KMS-11 (cell line): ENCODE measurements at regions not wholly inside any gene's neighbourhood (a gene's known extent, or its start where the extent isn't known, plus 50 kb on each side); places are given as distances from the start of the nearest gene placed in this dataset.

Source experiments
- H2AFZ ChIP-seq: fragments of 200-600 bp; sonication (generic); 2 replicates; pipeline ENCODE4 v1.6.1; 2016; ENCODE audit warnings: antibody characterized with exemption, mixed run types, low read depth
- H3K27ac ChIP-seq: fragments of 200-600 bp; sonication (generic); 2 replicates; pipeline ENCODE4 v1.6.1; 2016; ENCODE audit warnings: mild to moderate bottlenecking, mixed run types
- H3K27me3 ChIP-seq: fragments of 200-600 bp; sonication (generic); 2 replicates; pipeline ENCODE4 v1.6.1; 2017; ENCODE audit warnings: mild to moderate bottlenecking, low read depth, mixed run types, moderate library complexity; ENCODE audit not compliant: insufficient read depth
- H3K36me3 ChIP-seq: fragments of 200-600 bp; sonication (generic); 2 replicates; pipeline ENCODE4 v1.6.1; 2017; ENCODE audit warnings: mild to moderate bottlenecking, mixed run types; ENCODE audit not compliant: insufficient read depth
- H3K4me1 ChIP-seq: fragments of 200-600 bp; sonication (generic); 2 replicates; pipeline ENCODE4 v1.6.1; 2016; ENCODE audit warnings: mild to moderate bottlenecking, low read depth, mixed run types; ENCODE audit not compliant: poor library complexity, severe bottlenecking
- H3K4me2 ChIP-seq: fragments of 200-600 bp; sonication (generic); 2 replicates; pipeline ENCODE4 v1.7.0; 2016; ENCODE audit warnings: mild to moderate bottlenecking, mixed run types
- H3K4me3 ChIP-seq: fragments of 200-600 bp; sonication (generic); IDR thresholded peaks from 2 replicates; pipeline ENCODE4 v1.6.1; 2017; ENCODE audit warnings: low read depth, low read length, mixed read lengths; ENCODE audit not compliant: insufficient read depth
- H3K79me2 ChIP-seq: fragments of 200-600 bp; sonication (generic); 2 replicates; pipeline ENCODE4 v1.6.1; 2016; ENCODE audit warnings: low read depth, mixed run types; ENCODE audit not compliant: insufficient read depth
- H3K9ac ChIP-seq: fragments of 200-600 bp; sonication (generic); 2 replicates; pipeline ENCODE4 v1.6.1; 2016; ENCODE audit warnings: mild to moderate bottlenecking, mixed run types
- H4K20me1 ChIP-seq: fragments of 200-600 bp; sonication (generic); 2 replicates; pipeline ENCODE4 v1.6.1; 2016; ENCODE audit warnings: mild to moderate bottlenecking, mixed run types; ENCODE audit not compliant: insufficient read depth
- CTCF ChIP-seq: fragments of 200-600 bp; sonication (generic); conservative IDR thresholded peaks from 2 replicates; pipeline ENCODE4 v1.6.1; 2017; ENCODE audit warnings: low read depth, mild to moderate bottlenecking, antibody characterized with exemption, low read length, moderate library complexity, mixed read lengths

DNA sequence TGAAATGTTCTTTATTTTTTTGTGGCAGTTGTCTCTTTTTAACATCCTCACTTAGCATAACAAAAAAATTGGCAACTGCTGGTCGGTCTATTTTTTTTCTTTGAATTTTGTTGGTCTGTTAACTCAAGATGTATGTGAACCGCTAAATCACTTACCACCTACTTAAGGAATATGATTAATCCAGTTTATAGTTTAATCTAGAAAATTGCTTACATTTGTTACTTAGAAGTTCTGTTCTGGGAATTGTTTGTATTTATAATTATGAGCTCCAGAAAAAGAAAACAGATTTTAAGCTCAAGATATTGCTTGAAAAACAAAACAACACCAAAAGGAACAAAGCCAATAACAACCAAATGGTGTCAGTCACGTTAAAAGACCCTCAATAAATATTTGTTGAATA lies 66.1 kb upstream of the KLHL13 start:
- no peak overlapping the region for H3K27ac ChIP-seq
- no peaks in the 10 kb centered on the region for H3K79me2 ChIP-seq
- H3K27me3 ChIP-seq, result no peaks in the 10 kb centered on the region
- H4K20me1 ChIP-seq, result no peaks in the 10 kb centered on the region
- H3K4me1 ChIP-seq, result no peaks in the 10 kb centered on the region
- no peak overlapping the region for H3K4me2 ChIP-seq
- no peak overlapping the region for H2AFZ ChIP-seq
- H3K4me3 ChIP-seq, result no peak overlapping the region
- H3K9ac ChIP-seq, result no peak overlapping the region
- H3K36me3 ChIP-seq, result no peaks in the 10 kb centered on the region
- no peak for TF ChIP-seq CTCF

- H2AFZ ChIP-seq, result no peak overlapping the region
- no peaks in the 10 kb centered on the region for H3K36me3 ChIP-seq
- H3K27ac ChIP-seq, result no peak overlapping the region
- H3K27me3 ChIP-seq, result no peaks in the 10 kb centered on the region
- H3K4me2 ChIP-seq, result no peak overlapping the region
- H3K79me2 ChIP-seq, result no peaks in the 10 kb centered on the region
- H3K4me3 ChIP-seq, result no peak overlapping the region
- H3K9ac ChIP-seq, result no peak overlapping the region
- peaks cover 3% of the 10 kb centered on the region for H3K4me1 ChIP-seq
- TF ChIP-seq CTCF, result no peak
- no peaks in the 10 kb centered on the region for H4K20me1 ChIP-seq
Measured at GRCh38 chrX:118183606-118184005, 67.0 kb upstream of the KLHL13 start.

- H3K4me2 ChIP-seq, result no peak overlapping the region
- H3K4me1 ChIP-seq, result peaks cover 14% of the 10 kb centered on the region
- no peaks in the 10 kb centered on the region for H3K36me3 ChIP-seq
- no peak overlapping the region for H2AFZ ChIP-seq
- no peaks in the 10 kb centered on the region for H3K79me2 ChIP-seq
- no peak overlapping the region for H3K27ac ChIP-seq
- no peaks in the 10 kb centered on the region for H4K20me1 ChIP-seq
- TF ChIP-seq CTCF, result no peak
- H3K4me3 ChIP-seq, result no peak overlapping the region
- no peak overlapping the region for H3K9ac ChIP-seq
- no peaks in the 10 kb centered on the region for H3K27me3 ChIP-seq
Measured at GRCh38 chrX:118187100-118187499, 70.5 kb upstream of the KLHL13 start.

GRCh38 chrX:118189000-118189399 lies 72.4 kb upstream of the KLHL13 start:
- no peak overlapping the region for H3K27ac ChIP-seq

More at GRCh38 chrX:118189000-118189399, 72.4 kb upstream of the KLHL13 start:
- Histone ChIP-seq H3K79me2 (no peaks in the 10 kb centered on the region), H3K4me1 (peaks cover 14% of the 10 kb centered on the region), H2AFZ (peak overlapping the region; percentile 38), H3K9ac (no peak overlapping the region), H3K27me3 (no peaks in the 10 kb centered on the region), H3K4me3 (no peak overlapping the region), H3K4me2 (0 out of 2 replicates have a peak overlapping the region, but pooled peaks have one; percentile 39), H3K36me3 (no peaks in the 10 kb centered on the region), H4K20me1 (no peaks in the 10 kb centered on the region)
- TF ChIP-seq CTCF, result no peak
